Epithelial cell of proximal tubule (primary cell): ENCODE measurements at regions not wholly inside any gene's neighbourhood (a gene's known extent, or its start where the extent isn't known, plus 50 kb on each side); places are given as distances from the start of the nearest gene placed in this dataset.

Experiments
- DNase-seq: peaks from one replicate; pipeline ENCODE4 v3.0.0-alpha.2; 2011; ENCODE audit warnings: low read depth
- H3K4me3 ChIP-seq: 2 replicates; pipeline ENCODE4 v1.5.1; 2011; ENCODE audit warnings: low read depth, mild to moderate bottlenecking, low read length
- TF ChIP-seq, protein P1 (sequence below): conservative IDR thresholded peaks from 2 replicates; pipeline ENCODE4 v1.5.1; 2012; ENCODE audit warnings: low read depth, mild to moderate bottlenecking, low read length

DNA sequence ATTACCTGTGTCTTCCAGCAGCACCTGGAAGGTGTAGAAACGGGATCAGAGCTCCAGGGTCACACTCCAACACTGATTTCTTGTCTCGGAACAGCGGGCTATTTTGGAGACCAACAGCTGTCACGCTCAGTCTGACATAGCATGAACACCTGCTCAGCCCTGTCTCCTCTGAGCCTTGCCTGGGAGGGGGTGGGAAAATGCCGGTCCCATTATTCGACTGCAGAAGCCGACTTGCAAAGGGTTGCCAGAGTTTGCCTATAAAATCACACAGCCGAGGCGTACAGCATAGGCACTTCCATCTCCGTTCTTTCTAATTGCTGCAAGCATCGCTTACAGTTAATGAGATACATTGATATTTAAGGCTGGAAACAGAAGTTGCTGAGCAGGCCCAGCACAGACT, 300.8 kb upstream of the MSX2 start:
- H3K4me3 ChIP-seq, result no peak overlapping the region
- TF ChIP-seq, protein P1, sequence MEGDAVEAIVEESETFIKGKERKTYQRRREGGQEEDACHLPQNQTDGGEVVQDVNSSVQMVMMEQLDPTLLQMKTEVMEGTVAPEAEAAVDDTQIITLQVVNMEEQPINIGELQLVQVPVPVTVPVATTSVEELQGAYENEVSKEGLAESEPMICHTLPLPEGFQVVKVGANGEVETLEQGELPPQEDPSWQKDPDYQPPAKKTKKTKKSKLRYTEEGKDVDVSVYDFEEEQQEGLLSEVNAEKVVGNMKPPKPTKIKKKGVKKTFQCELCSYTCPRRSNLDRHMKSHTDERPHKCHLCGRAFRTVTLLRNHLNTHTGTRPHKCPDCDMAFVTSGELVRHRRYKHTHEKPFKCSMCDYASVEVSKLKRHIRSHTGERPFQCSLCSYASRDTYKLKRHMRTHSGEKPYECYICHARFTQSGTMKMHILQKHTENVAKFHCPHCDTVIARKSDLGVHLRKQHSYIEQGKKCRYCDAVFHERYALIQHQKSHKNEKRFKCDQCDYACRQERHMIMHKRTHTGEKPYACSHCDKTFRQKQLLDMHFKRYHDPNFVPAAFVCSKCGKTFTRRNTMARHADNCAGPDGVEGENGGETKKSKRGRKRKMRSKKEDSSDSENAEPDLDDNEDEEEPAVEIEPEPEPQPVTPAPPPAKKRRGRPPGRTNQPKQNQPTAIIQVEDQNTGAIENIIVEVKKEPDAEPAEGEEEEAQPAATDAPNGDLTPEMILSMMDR, result no peak
- no peak for DNase-seq

DNA sequence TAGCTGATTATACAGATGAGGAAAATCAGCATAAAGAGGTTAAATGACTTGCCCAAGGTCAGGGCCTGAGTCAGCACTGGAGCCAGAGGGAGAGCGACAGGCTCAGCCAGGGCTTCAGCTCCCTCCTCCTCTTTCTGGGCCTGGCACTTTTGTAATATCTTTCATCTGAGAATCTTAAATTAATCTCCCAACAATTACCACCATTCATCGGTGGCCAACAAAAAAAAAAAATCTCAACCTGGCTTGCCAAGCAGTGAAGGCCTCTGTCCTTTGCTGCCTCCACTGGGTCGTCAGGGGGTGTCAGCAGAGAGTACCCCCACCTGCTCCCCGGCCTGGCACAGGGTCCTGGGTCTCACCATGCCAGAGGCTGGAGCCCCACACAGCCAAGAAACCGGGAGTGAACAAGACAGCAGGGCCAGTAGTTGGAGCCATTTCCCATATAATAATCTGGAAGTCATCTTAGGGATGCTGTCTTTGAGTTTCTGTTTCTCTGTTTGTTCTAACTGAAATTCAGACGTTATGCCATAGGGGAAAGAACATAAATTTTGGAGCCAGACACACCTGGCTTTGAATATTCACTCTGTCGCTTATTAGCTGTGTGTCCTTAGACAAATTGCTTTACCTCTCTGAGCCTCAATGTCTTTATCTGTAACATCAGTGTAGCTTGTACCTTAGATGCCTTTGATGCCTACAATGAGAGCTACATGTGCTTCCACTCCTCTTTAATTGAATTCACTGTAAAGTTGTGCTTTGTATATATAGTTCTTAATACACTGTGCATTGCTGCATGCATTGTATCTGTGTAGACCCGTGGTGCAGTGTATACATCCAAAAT, 299.9 kb upstream of the MSX2 start:
- DNase-seq, result no peak
- TF ChIP-seq, protein P1, result no peak

DNA sequence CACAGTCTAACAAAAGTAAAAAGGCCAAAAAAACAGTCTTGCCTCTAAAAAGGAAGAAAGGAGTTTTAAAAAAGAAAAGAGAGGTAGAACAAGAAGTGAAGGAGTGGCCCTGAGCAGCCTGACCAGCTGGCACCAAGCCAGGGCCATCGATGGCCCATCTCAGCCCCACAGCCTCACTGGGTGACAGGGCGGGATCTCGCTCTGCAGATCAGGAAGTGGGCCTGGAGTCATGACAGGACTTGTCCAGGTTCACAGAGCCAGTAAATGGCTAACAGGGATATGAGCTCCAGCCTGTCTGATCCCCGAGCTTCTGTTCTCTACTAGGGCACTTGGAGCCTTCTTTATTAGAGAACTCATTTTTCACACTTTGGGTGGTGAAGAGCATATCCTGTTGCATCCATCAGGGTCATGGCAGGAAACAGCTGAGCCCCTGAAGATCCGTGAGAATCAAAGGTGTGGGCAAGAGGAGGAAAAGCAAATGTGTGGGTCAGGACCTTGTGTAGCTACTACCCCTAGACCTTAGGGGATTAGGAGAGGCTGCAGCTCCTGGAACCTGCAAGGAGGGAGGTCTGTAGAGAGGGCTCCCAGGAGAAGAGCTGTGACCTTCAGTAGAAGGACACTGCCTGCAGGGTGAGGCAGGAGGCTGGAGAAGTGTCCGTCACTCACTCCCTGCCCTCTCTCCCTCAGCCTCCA, 299.0 kb upstream of the MSX2 start:
- TF ChIP-seq, protein P1, result no peak
- H3K4me3 ChIP-seq, result no peak overlapping the region
- no peak for DNase-seq

More for the DNA sequence above, 299.9 kb upstream of the MSX2 start:
- H3K4me3 ChIP-seq, result no peak overlapping the region

DNA sequence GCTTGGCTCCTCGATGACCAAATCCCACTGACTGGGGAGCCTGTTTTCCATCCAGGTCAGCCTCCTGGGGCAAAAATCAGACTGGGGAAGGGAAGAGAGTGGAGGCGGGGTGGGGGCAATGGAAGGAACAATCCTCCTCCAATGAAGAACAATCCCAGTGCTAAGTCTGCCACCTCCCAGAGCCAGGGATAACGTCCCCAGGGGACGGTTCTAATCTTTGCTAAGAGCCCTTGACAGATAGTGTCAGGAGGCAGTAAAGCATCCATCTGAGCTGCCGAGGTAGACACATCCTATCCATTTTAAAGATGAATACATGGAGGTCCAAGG, 298.5 kb upstream of the MSX2 start:
- TF ChIP-seq, protein P1, result no peak
- DNase-seq, result no peak
- no peak overlapping the region for H3K4me3 ChIP-seq

DNA sequence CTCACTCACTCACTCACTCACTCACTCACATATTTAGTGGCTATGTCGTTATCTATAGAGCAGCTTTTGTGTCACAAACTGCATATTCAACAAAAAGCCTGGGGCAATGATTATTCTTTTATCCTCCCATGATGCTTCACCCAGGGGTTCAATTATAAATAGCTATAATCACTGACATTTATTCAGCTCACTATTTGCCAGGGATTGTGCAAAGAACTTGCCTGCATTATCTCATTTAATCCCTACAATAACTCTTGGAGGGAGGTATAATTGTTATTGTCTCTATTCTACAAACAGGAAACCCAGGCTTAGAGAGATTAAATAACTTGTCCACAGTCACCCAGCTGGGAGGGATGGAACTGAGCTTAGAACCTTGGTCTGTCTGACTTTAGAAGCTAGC, 298.0 kb upstream of the MSX2 start:
- no peak overlapping the region for H3K4me3 ChIP-seq
- TF ChIP-seq, protein P1, result no peak
- DNase-seq, result no peak

DNA sequence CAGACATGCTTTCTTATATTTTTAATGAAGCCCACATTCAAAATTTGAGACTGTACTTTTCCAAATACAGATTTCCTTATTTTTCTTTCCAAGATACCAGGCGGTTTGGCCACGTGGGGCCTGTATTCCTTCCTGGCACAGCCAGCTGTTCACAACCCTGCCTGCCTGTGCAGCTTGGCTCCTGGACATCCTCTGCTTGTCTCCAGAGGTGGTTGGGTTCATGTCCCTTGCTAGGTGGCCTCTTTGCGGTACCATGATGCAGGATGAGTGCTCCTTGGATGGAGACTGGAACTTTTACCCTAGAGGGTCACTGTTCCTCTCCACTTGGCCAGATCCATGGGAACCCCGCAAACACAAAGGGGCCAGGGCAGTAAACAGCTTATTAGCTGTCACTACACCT, 297.5 kb upstream of the MSX2 start:
- TF ChIP-seq, protein P1, result no peak

DNA sequence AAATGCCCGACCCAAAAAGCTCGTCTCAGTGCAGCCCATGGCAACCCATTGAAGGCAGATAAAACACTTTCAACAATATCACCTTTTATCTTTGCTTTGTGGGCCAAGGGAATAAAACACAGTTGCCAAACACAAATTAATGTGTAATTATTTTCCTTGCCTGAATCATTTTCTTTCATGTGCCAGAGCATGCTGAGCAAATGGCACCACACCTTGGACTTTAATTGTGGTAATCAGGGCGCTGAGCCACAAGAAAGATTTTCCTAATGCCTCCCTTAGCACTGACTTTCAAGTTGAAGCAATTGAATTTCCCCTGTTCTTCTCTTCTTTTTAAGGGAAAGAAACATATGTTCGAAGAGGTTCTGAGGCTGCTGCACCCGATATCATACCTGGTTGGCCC, 297.1 kb upstream of the MSX2 start:
- H3K4me3 ChIP-seq, result no peak overlapping the region
- TF ChIP-seq, protein P1, result no peak
- DNase-seq, result no peak

More for the DNA sequence above, 297.5 kb upstream of the MSX2 start:
- no peak overlapping the region for H3K4me3 ChIP-seq
- no peak for DNase-seq
